ENCODE measurements at regions not wholly inside any gene's neighbourhood (a gene's known extent, or its start where the extent isn't known, plus 50 kb on each side); places are given as distances from the start of the nearest gene placed in this dataset.

DNA sequence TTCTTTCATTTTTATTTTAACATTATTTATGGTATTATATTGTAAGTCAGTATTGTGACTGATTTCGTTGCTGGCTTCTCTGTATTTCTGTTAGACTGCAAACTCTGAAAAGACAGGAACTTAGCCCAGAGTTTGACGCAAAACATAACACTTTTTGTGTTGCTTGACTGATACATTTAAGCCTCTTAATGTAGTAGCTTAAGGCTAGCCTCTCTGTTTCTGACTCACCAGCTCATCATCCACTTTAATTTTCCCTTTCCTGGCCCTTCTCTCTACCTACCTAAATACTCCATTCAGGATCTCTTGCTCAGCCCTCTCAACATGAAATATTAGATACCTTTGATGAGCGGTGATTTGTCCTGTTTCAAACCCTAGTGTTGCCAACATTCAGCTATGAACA lies 420.6 kb downstream of the LRFN5 start (continued):
- no peak for TF ChIP-seq REPIN1 (tag by site-specific recombination; IDR thresholded peaks at IDR 0.05; ENCODE audit: low read depth)
- TF ChIP-seq ZNF157 (tag by site-specific recombination; IDR thresholded peaks at IDR 0.05), result no peak
- no peak for TF ChIP-seq ZBTB8A (tag by site-specific recombination; IDR thresholded peaks at IDR 0.05)

DNA sequence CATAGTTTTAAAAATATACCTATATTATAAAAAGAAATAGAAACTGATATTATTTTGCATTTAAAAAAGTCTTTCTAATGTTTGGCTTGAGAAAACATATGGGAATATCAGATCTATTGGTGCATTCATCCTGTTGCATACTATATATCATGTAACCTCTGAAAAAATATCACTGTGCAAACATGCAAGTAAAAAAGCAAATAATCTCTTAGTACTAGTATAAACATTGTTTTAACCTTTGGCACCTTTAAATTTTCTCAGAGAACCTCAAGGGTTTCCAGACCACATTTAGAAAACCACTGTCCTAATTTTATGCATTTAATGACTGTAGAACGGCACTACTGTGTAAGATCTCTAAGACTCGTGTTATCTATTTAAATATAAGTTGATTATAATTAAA lies 416.8 kb downstream of the LRFN5 start:
- Histone ChIP-seq H3K27ac (ENCODE audit: extremely low read depth, low read depth, low read length) (no peak overlapping the region), H3K4me3 (ENCODE audit: low read depth, low read length) (no peak overlapping the region), H3K4me1 (ENCODE audit: control insufficient read depth, insufficient read depth, low read length) (no peaks in the 10 kb centered on the region), H3K9me3 (ENCODE audit: control insufficient read depth, insufficient read depth, low read depth, low read length) (no peaks in the 10 kb centered on the region), H3K36me3 (ENCODE audit: control insufficient read depth in 2 of 2, insufficient read depth in 1 of 2, low read length in 2 of 2) (no peaks in the 10 kb centered on the region)
- ChIA-PET CTCF (no interaction called here), POLR2A (no interaction called here)
- TF ChIP-seq ZNF350 (tag by site-specific recombination; IDR thresholded peaks at IDR 0.05) (no peak), YY1 (tag by site-specific recombination; IDR thresholded peaks at IDR 0.05) (no peak), ZNF624 (tag by site-specific recombination; IDR thresholded peaks at IDR 0.05) (no peak), ZNF114 (tag by site-specific recombination; IDR thresholded peaks at IDR 0.05) (no peak), ZNF132 (tag by site-specific recombination; IDR thresholded peaks at IDR 0.05; ENCODE audit: borderline replicate concordance) (no peak), ZNF510 (tag by site-specific recombination; IDR thresholded peaks at IDR 0.05; ENCODE audit: insufficient replicate concordance) (no peak), ZNF175 (tag by site-specific recombination; IDR thresholded peaks at IDR 0.05) (no peak), MEIS1 (CRISPR knock-in tag; IDR thresholded peaks at IDR 0.05; ENCODE audit: borderline replicate concordance) (no peak), ZNF112 (tag by site-specific recombination; IDR thresholded peaks at IDR 0.05) (no peak), ZNF654 (tag by site-specific recombination; IDR thresholded peaks at IDR 0.05; ENCODE audit: low read depth) (no peak), ZNF266 (tag by site-specific recombination; IDR thresholded peaks at IDR 0.05; ENCODE audit: low read depth) (no peak), ZNF560 (tag by site-specific recombination; IDR thresholded peaks at IDR 0.05; ENCODE audit: borderline replicate concordance) (no peak)
- TF ChIP-seq, protein P1, sequence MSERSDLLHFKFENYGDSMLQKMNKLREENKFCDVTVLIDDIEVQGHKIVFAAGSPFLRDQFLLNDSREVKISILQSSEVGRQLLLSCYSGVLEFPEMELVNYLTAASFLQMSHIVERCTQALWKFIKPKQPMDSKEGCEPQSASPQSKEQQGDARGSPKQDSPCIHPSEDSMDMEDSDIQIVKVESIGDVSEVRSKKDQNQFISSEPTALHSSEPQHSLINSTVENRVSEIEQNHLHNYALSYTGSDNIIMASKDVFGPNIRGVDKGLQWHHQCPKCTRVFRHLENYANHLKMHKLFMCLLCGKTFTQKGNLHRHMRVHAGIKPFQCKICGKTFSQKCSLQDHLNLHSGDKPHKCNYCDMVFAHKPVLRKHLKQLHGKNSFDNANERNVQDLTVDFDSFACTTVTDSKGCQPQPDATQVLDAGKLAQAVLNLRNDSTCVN (tag by site-specific recombination; optimal IDR thresholded peaks at IDR 0.05), result no peak
- TF ChIP-seq, protein P2, sequence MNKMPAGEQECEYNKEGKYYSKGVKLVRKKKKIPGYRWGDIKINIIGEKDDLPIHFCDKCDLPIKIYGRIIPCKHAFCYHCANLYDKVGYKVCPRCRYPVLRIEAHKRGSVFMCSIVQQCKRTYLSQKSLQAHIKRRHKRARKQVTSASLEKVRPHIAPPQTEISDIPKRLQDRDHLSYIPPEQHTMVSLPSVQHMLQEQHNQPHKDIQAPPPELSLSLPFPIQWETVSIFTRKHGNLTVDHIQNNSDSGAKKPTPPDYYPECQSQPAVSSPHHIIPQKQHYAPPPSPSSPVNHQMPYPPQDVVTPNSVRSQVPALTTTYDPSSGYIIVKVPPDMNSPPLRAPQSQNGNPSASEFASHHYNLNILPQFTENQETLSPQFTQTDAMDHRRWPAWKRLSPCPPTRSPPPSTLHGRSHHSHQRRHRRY (tag by site-specific recombination; IDR thresholded peaks at IDR 0.05), result no peak
- TF ChIP-seq, protein P3, sequence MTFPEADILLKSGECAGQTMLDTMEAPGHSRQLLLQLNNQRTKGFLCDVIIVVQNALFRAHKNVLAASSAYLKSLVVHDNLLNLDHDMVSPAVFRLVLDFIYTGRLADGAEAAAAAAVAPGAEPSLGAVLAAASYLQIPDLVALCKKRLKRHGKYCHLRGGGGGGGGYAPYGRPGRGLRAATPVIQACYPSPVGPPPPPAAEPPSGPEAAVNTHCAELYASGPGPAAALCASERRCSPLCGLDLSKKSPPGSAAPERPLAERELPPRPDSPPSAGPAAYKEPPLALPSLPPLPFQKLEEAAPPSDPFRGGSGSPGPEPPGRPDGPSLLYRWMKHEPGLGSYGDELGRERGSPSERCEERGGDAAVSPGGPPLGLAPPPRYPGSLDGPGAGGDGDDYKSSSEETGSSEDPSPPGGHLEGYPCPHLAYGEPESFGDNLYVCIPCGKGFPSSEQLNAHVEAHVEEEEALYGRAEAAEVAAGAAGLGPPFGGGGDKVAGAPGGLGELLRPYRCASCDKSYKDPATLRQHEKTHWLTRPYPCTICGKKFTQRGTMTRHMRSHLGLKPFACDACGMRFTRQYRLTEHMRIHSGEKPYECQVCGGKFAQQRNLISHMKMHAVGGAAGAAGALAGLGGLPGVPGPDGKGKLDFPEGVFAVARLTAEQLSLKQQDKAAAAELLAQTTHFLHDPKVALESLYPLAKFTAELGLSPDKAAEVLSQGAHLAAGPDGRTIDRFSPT (tag by site-specific recombination; IDR thresholded peaks at IDR 0.05), result no peak
- TF ChIP-seq, protein P4, sequence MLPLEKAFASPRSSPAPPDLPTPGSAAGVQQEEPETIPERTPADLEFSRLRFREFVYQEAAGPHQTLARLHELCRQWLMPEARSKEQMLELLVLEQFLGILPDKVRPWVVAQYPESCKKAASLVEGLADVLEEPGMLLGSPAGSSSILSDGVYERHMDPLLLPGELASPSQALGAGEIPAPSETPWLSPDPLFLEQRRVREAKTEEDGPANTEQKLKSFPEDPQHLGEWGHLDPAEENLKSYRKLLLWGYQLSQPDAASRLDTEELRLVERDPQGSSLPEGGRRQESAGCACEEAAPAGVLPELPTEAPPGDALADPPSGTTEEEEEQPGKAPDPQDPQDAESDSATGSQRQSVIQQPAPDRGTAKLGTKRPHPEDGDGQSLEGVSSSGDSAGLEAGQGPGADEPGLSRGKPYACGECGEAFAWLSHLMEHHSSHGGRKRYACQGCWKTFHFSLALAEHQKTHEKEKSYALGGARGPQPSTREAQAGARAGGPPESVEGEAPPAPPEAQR (tag by site-specific recombination; IDR thresholded peaks at IDR 0.05), result no peak
- TF ChIP-seq, protein P5, sequence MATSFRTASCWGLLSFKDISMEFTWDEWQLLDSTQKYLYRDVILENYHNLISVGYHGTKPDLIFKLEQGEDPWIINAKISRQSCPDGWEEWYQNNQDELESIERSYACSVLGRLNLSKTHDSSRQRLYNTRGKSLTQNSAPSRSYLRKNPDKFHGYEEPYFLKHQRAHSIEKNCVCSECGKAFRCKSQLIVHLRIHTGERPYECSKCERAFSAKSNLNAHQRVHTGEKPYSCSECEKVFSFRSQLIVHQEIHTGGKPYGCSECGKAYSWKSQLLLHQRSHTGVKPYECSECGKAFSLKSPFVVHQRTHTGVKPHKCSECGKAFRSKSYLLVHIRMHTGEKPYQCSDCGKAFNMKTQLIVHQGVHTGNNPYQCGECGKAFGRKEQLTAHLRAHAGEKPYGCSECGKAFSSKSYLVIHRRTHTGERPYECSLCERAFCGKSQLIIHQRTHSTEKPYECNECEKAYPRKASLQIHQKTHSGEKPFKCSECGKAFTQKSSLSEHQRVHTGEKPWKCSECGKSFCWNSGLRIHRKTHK (tag by site-specific recombination; IDR thresholded peaks at IDR 0.05), result no peak
- TF ChIP-seq, protein P6, sequence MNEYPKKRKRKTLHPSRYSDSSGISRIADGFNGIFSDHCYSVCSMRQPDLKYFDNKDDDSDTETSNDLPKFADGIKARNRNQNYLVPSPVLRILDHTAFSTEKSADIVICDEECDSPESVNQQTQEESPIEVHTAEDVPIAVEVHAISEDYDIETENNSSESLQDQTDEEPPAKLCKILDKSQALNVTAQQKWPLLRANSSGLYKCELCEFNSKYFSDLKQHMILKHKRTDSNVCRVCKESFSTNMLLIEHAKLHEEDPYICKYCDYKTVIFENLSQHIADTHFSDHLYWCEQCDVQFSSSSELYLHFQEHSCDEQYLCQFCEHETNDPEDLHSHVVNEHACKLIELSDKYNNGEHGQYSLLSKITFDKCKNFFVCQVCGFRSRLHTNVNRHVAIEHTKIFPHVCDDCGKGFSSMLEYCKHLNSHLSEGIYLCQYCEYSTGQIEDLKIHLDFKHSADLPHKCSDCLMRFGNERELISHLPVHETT (tag by site-specific recombination; IDR thresholded peaks at IDR 0.05), result no peak

Measured in HEK293 (cell line).